Activated T-helper 2 cell treated with anti-CD3 and anti-CD28 coated beads, Interferon-gamma antibody, Interleukin-2, Interleukin-4, amounts not matched to agents 10 μg/mL and 5 μg/mL and 100 μg/mL, durations not matched to agents 14 hours and 24 hours and 36 hours (primary cell): ENCODE measurements at regions not wholly inside any gene's neighbourhood (a gene's known extent, or its start where the extent isn't known, plus 50 kb on each side); places are given as distances from the start of the nearest gene placed in this dataset.

Experiments used
- DNase-seq: peaks from one replicate; pipeline ENCODE4 v3.0.0; 2021; ENCODE audit warnings: low spot score
- H3K27ac Mint-ChIP-seq: one replicate; pipeline ENCODE4 v1.8.0; 2021; ENCODE audit warnings: mixed read lengths
- H3K27me3 Mint-ChIP-seq: one replicate; pipeline ENCODE4 v1.8.0; 2021; ENCODE audit warnings: low read depth, mixed read lengths
- H3K36me3 Mint-ChIP-seq: one replicate; pipeline ENCODE4 v1.8.0; 2021; ENCODE audit warnings: low read depth, mixed read lengths
- H3K4me1 Mint-ChIP-seq: one replicate; pipeline ENCODE4 v1.8.0; 2021; ENCODE audit warnings: low read depth, mixed read lengths
- H3K4me3 Mint-ChIP-seq: one replicate; pipeline ENCODE4 v1.8.0; 2021; ENCODE audit warnings: low read depth, mild to moderate bottlenecking, moderate library complexity, mixed read lengths
- H3K9me3 Mint-ChIP-seq: one replicate; pipeline ENCODE4 v1.8.0; 2021; ENCODE audit warnings: mixed read lengths
- intact Hi-C: fragments of 100-400 bp; cut with micrococcal nuclease; formaldehyde crosslinking; loops from one replicate; pipeline ENCODE4 v1.15.1; 2023

GRCh38 chr5:23579566-23579965 is 72.2 kb downstream of the PRDM9 start:
- Mint-ChIP-seq H3K9me3 (peaks cover 18% of the 10 kb centered on the region), H3K36me3 (no peaks in the 10 kb centered on the region), H3K27me3 (no peaks in the 10 kb centered on the region), H3K4me3 (no peak overlapping the region), H3K27ac (no peak overlapping the region), H3K4me1 (no peaks in the 10 kb centered on the region)
- no peak for DNase-seq
- intact Hi-C loops: no loop called here

GRCh38 chr5:23583081-23583480 is 75.7 kb downstream of the PRDM9 start:
- DNase-seq: no peak
- intact Hi-C loops: no loop called here
- H3K36me3 Mint-ChIP-seq: no peaks in the 10 kb centered on the region
- H3K4me3 Mint-ChIP-seq: no peak overlapping the region
- no peak overlapping the region for H3K27ac Mint-ChIP-seq
- H3K9me3 Mint-ChIP-seq: peaks cover 22% of the 10 kb centered on the region
- H3K27me3 Mint-ChIP-seq: no peaks in the 10 kb centered on the region
- H3K4me1 Mint-ChIP-seq: no peaks in the 10 kb centered on the region

GRCh38 chr5:23588841-23589326 is 81.5 kb downstream of the PRDM9 start:
- Mint-ChIP-seq H3K4me1 (no peaks in the 10 kb centered on the region), H3K27me3 (no peaks in the 10 kb centered on the region), H3K36me3 (no peaks in the 10 kb centered on the region), H3K27ac (no peak overlapping the region), H3K9me3 (peaks cover 35% of the 10 kb centered on the region), H3K4me3 (no peak overlapping the region)
- DNase-seq: no peak
- intact Hi-C loops: no loop called here

GRCh38 chr5:23591250-23591649 is 83.8 kb downstream of the PRDM9 start:
- intact Hi-C loops: no loop called here
- no peaks in the 10 kb centered on the region for H3K4me1 Mint-ChIP-seq
- peaks cover 41% of the 10 kb centered on the region for H3K9me3 Mint-ChIP-seq
- H3K27me3 Mint-ChIP-seq: no peaks in the 10 kb centered on the region
- no peaks in the 10 kb centered on the region for H3K36me3 Mint-ChIP-seq
- no peak overlapping the region for H3K27ac Mint-ChIP-seq
- DNase-seq: no peak
- H3K4me3 Mint-ChIP-seq: no peak overlapping the region

GRCh38 chr5:23606927-23607326 is 99.5 kb downstream of the PRDM9 start:
- no peaks in the 10 kb centered on the region for H3K36me3 Mint-ChIP-seq
- intact Hi-C loops: no loop called here
- no peaks in the 10 kb centered on the region for H3K4me1 Mint-ChIP-seq
- H3K27ac Mint-ChIP-seq: no peak overlapping the region
- DNase-seq: no peak
- H3K27me3 Mint-ChIP-seq: no peaks in the 10 kb centered on the region
- H3K4me3 Mint-ChIP-seq: no peak overlapping the region
- H3K9me3 Mint-ChIP-seq: peaks cover 45% of the 10 kb centered on the region

- H3K27me3 Mint-ChIP-seq: no peaks in the 10 kb centered on the region
- no peaks in the 10 kb centered on the region for H3K36me3 Mint-ChIP-seq
- intact Hi-C loops: no loop called here
- peaks cover 65% of the 10 kb centered on the region for H3K9me3 Mint-ChIP-seq
- no peaks in the 10 kb centered on the region for H3K4me1 Mint-ChIP-seq
- DNase-seq: no peak
- no peak overlapping the region for H3K27ac Mint-ChIP-seq
- no peak overlapping the region for H3K4me3 Mint-ChIP-seq
Measured at GRCh38 chr5:23612701-23613100, 105.3 kb downstream of the PRDM9 start.

- H3K4me3 Mint-ChIP-seq: no peak overlapping the region
Measured at GRCh38 chr5:23613566-23613965, 106.2 kb downstream of the PRDM9 start.

GRCh38 chr5:23614422-23614821 is 107.0 kb downstream of the PRDM9 start:
- no peaks in the 10 kb centered on the region for H3K27me3 Mint-ChIP-seq
- H3K4me1 Mint-ChIP-seq: no peaks in the 10 kb centered on the region
- peaks cover 54% of the 10 kb centered on the region for H3K9me3 Mint-ChIP-seq
- H3K27ac Mint-ChIP-seq: no peak overlapping the region
- no peak overlapping the region for H3K4me3 Mint-ChIP-seq
- no peak for DNase-seq
- intact Hi-C loops: no loop called here
- no peaks in the 10 kb centered on the region for H3K36me3 Mint-ChIP-seq

More at GRCh38 chr5:23613566-23613965, 106.2 kb downstream of the PRDM9 start:
- Mint-ChIP-seq H3K27ac (no peak overlapping the region), H3K36me3 (no peaks in the 10 kb centered on the region), H3K4me1 (no peaks in the 10 kb centered on the region), H3K27me3 (no peaks in the 10 kb centered on the region), H3K9me3 (peaks cover 62% of the 10 kb centered on the region)
- intact Hi-C loops: no loop called here
- no peak for DNase-seq

- no peak for DNase-seq
- intact Hi-C loops: no loop called here
- Mint-ChIP-seq H3K27ac (no peak overlapping the region), H3K9me3 (peaks cover 32% of the 10 kb centered on the region), H3K36me3 (no peaks in the 10 kb centered on the region), H3K4me1 (no peaks in the 10 kb centered on the region), H3K4me3 (no peak overlapping the region), H3K27me3 (no peaks in the 10 kb centered on the region)
Measured at GRCh38 chr5:23626961-23627360, 119.6 kb downstream of the PRDM9 start.

GRCh38 chr5:23627976-23628375 is 120.6 kb downstream of the PRDM9 start:
- DNase-seq: no peak
- Mint-ChIP-seq H3K9me3 (peaks cover 32% of the 10 kb centered on the region), H3K27me3 (no peaks in the 10 kb centered on the region), H3K27ac (no peak overlapping the region), H3K4me1 (no peaks in the 10 kb centered on the region), H3K4me3 (no peak overlapping the region), H3K36me3 (no peaks in the 10 kb centered on the region)
- intact Hi-C loops: no loop called here

- H3K27me3 Mint-ChIP-seq: no peaks in the 10 kb centered on the region
- H3K4me3 Mint-ChIP-seq: no peak overlapping the region
- intact Hi-C loops: no loop called here
- H3K9me3 Mint-ChIP-seq: peaks cover 32% of the 10 kb centered on the region
- H3K27ac Mint-ChIP-seq: no peak overlapping the region
- no peaks in the 10 kb centered on the region for H3K4me1 Mint-ChIP-seq
- DNase-seq: no peak
- H3K36me3 Mint-ChIP-seq: no peaks in the 10 kb centered on the region
Measured at GRCh38 chr5:23629396-23629795, 122.0 kb downstream of the PRDM9 start.

- Mint-ChIP-seq H3K36me3 (no peaks in the 10 kb centered on the region), H3K4me1 (no peaks in the 10 kb centered on the region), H3K9me3 (peaks cover 44% of the 10 kb centered on the region), H3K27ac (no peak overlapping the region), H3K4me3 (no peak overlapping the region), H3K27me3 (no peaks in the 10 kb centered on the region)
- DNase-seq: no peak
- intact Hi-C loops: no loop called here
Measured at GRCh38 chr5:23631302-23632045, 124.1 kb downstream of the PRDM9 start.

- no peak overlapping the region for H3K27ac Mint-ChIP-seq
- no peaks in the 10 kb centered on the region for H3K27me3 Mint-ChIP-seq
- no peak overlapping the region for H3K4me3 Mint-ChIP-seq
- peaks cover 35% of the 10 kb centered on the region for H3K9me3 Mint-ChIP-seq
- no peaks in the 10 kb centered on the region for H3K4me1 Mint-ChIP-seq
- no peaks in the 10 kb centered on the region for H3K36me3 Mint-ChIP-seq
- intact Hi-C loops: no loop called here
- DNase-seq: no peak
Measured at GRCh38 chr5:23635938-23636337, 128.5 kb downstream of the PRDM9 start.
